ENCODE measurements at regions not wholly inside any gene's neighbourhood (a gene's known extent, or its start where the extent isn't known, plus 50 kb on each side); places are given as distances from the start of the nearest gene placed in this dataset.

- TF ChIP-seq GATA3 (IDR thresholded peaks at IDR 0.05; ENCODE audit: low read depth, low read length) (no peak), GATA2 (IDR thresholded peaks at IDR 0.05; ENCODE audit: low read depth, low read length) (no peak)
These were observed 653.4 kb downstream of the KCNT2 start for GRCh38 chr1:195954848-195955247.
